HG03139 (cell line): ENCODE measurements at regions not wholly inside any gene's neighbourhood (a gene's known extent, or its start where the extent isn't known, plus 50 kb on each side); places are given as distances from the start of the nearest gene placed in this dataset.
"Not testable (repeated sequence)": the region's sequence is repeated elsewhere in the genome, so short reads cannot be mapped to it uniquely, and the experiment has no call there.

Experiments used
- ATAC-seq: cut with Tn5 transposase; IDR thresholded peaks from one replicate; pipeline ENCODE4 v1.9.1; 2021; ENCODE audit not compliant: unreplicated experiment

DNA sequence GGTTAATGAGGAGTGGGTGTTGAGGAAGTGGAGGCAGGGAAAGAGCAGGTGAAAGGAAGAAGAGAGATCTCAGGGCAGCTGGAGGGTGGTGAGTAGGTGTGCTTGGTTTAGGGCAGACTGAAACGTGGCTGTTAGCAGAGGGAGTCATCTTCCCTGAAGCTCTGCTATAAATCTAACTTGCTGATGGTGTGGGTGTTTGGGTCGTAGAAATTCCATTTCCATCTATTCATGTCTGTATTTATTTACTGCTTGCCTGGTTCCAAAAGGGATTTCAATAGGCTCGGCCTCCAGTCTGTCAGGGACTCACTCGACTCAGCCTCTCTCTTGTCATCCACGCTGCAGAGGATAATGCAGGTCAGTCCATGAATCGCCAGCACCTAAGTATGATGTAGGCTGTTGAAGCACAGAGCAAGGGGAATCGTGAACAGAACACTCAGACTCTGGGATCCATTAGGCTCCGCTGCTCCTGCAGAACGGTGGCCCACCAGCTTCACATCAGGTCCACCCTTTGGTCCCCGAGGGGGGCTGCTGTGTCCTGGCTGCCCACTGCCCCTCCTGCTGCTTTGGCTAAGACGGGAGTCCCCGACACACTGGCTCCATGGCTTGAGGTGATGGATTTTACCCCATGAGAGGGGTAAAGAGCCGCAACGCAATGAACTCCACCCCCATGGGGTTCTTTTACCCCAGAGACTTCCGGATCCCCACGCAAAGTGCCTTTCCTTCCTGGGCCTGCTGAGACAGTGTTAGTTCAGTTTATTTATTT is 156.2 kb downstream of the RHOU start:
- no peak for ATAC-seq

DNA sequence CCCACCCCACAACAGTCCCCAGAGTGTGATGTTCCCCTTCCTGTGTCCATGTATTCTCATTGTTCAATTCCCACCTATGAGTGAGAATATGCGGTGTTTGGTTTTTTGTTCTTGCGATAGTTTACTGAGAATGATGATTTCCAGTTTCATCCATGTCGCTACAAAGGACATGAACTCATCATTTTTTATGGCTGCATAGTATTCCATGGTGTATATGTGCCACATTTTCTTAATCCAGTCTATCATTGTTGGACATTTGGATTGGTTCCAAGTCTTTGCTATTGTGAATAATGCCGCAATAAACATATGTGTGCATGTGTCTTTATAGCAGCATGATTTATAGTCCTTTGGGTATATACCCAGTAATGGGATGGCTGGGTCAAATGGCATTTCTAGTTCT is 156.9 kb downstream of the RHOU start:
- not testable (repeated sequence) for ATAC-seq

DNA sequence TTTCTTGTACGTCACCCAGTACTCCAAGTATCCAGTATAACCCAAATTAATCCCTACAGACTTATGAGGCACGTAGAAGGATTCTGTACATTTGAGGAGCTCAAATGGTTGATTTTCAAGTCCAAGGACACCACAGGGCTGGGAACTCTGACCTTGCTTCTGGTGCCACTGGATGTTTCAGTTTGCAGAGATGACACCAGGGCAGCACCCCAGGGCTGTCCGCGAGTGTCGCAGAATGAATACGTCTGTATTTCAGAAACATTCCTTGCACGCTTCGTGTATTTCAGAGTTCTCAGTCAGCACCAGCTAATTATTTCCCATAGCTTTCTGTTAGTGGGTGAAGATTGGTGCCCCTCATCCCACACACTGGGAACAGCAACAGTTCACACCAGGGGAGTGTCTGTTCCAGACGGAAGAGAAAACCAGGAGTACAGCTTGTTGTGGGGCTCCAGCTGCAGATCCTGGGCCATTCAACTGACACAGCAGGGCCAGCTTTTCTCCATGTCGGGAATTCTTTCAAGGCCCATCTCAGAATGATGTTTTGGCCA is 159.2 kb downstream of the RHOU start:
- no peak for ATAC-seq

DNA sequence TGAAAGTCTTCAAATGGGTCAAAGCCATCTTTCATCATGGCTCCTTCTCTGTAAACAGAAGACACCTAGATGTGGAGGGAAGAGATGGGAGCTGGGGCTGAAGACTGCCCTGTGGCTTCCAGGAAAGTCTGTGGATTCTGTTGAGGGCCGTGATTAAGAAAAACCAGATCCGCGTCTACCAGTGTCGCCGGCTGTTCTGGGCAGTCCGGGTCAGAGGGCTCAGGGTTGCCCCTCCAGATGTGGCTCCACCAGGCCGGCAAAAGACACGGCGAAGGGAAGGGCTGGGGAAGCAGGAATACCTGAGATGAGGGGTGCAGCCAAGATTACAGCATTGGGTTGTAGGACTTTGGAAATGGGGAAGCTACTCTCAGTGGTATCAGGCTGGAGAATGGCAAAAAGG is 162.6 kb downstream of the RHOU start:
- ATAC-seq = no peak

DNA sequence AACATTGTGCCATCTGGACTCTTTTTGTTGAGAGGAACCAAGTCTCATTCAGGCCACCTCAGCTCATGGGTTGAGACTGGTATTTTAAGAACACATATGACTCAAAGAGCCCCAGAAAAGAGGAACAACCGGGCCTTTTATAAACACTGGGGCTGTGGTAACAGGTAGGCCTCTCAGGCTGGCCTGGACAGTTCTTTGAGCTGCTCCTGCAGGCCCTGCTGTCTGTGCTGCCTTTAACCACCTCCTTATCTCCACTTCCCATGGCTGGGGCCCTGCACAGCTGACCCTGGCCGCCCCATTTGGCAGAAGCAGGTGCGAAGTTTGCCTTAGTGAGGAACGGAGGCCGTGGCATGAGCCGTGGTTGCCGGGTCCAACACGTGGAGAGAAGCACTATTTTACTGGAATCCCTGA is 163.3 kb downstream of the RHOU start:
- ATAC-seq = no peak

DNA sequence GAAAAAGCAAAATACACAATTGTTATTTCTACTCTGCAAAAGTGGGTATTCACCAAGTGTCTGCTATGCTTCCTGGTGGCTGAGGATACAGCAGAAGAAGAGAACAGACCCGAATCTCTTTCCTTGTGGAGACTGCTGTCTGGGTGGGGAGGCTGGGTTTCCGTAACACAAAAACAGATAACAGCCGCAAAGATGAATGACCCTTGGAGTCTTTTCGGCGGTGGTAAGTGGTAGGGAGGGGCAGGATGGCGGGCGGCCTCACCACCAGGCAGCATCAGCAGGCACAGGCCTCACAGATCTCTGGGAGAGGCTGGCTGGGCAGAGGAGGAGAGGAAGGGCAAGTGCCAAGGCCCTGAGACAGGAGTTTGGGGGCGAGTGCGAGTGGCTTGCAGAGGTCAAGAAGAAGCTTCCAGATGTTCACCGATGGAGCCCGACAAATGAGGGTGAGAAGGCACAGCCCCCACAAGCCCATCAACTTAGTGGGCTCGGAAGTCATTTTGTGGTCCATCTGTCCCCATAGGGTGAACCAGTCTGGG is 164.2 kb downstream of the RHOU start:
- ATAC-seq = no peak

GRCh38 chr1:228900099-228900885 is 165.0 kb downstream of the RHOU start:
- ATAC-seq = no peak

GRCh38 chr1:228900886-228901392 is 165.7 kb downstream of the RHOU start:
- ATAC-seq = no peak

DNA sequence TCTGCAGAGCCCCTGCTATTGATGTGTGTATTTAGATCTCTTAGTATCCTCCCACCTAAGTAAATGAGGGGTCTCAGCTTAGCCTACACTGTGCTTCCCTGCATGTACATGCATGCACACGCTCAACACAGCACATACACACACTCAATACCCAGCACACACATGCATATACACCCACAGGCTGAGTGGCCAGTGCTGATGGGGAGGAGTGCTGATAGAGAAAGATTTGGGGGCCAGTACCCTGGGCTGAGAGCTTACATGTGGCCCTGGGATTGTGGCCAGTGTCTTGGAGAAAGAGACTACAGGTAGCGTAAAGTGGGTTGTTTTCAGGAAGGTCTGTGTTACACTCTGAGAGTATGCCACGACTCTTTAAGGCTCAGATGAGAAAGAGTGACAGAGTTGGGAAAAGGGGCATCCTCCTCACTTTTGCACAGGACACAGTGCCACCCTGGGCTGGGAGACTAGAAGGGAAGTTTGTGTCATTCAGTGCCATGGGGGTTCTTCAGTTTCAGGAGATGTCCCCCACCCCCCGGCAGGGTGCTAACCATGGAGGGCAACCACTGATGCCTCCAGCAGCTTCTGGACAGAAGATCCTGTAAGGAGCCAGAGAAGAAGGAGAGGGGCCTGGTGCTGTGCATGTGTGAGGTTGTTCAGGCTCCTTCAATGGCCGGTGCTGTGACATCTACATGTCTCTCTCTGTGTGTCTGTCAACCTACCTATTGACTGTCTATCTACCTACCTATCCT is 166.8 kb downstream of the RHOU start:
- ATAC-seq = no peak

GRCh38 chr1:228902781-228903433 is 167.6 kb downstream of the RHOU start:
- no peak for ATAC-seq

DNA sequence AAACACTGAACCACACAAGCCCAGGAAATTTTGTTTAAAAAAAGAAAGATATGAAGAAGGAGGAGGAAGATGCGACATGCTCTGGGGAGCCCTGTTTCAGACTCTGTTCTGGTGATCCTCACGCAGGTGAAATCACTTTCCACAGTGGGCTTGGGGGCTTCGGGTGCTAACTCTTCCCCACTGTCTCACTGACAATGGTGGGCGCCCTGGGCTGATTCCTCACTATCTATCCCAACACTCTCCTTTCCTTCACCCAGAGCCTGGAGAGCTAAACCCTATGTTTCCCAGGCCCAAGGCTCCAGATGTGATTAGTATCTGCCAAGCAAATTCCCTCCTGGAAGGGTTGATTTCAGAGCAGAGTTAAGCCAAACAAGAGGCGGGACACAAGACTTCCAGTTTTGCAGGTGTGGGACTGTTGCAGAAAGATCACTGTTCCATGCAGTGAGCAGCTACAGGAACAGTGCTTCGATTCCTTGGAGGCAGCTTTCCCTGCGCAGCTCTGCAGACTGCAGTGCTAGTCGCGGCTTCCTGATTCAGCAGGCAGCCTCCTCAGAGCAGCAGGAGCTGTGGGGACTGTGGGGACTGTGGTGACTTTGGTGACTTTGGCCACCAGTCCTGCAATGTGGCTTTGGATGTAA is 168.3 kb downstream of the RHOU start:
- ATAC-seq = no peak

- ATAC-seq = no peak
Measured at GRCh38 chr1:228904222-228904621, 168.9 kb downstream of the RHOU start.

- no peak for ATAC-seq
Measured at GRCh38 chr1:228905701-228906101, 170.4 kb downstream of the RHOU start.

DNA sequence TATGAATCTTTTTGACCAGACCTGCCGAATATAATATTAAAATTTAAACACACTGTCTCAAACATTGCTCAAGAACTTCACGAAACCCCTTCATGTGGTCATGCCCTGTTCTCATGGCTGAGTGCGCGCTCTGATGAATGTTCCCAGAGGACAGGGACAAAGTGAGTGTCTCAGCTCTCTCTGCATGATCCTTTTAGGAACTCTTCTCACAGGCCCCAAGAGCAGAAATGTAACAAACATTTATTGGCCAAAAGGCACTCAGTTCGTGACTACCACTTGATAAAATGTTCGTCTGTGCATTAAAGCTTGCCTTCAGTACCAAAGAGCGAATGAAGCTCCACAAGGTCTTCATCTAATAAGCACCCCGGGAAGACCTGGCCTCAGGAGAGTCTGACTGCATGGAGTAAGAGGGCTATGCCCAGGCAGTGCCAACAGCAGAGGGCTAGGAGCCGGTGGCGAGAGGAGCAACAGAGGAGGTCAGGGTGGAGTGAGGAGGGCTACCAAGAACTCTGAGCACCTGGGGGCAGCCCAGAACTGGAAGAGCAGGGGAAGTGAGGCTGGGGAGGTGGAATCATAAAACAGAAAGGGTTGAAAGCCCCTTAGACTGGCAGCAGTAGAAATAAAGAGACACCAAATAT is 171.1 kb downstream of the RHOU start:
- no peak for ATAC-seq

DNA sequence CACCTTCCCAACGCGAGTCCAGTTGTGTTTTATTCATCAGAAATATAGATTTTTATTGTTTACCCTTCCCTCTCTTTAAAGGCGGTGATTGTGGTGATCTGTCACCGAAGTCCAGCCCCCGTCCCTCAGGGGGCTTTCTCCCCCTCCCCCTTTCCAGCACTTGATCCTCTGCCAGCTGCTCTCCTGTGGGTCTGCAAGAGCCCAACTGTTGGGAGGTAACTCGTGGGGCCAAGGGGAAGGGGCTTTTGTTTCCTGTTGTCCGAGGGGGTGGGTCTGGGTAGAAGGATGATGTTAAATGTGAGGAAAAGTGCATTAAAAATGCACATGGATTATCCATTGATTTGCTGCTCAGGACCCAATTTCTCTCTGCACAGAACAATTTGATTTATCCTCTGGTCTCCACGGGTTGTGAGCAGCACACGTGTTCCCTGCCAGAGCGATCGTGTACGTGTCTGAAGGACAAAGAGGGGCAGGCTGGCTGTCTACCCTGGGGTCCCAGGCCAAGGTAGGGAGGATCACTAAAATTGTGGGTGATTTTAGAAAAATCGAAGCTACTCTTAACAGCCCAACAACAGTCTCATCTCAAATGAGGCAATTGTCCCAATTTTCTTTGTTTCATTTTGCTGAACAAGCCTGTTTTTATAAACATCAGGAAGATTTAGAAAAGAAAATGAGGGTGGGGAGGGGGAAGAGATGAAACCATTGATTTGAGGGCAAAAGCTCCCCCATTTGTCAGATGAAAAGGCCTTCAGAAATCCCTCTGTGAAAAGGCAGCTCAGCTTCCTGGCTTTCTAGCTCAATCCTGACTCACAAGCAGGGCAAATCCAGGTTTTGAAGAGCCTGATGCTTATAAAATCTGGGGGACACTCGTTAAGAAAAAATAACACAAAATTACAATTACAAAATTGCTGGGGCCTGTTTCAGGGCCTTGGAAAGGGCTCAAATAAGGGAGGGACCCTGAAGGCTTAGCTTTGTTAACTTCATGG is 176.2 kb downstream of the RHOU start:
- no peak for ATAC-seq

- no peak for ATAC-seq
Measured at GRCh38 chr1:228913626-228914414, 178.5 kb downstream of the RHOU start.

GRCh38 chr1:228914700-228915099 is 179.4 kb downstream of the RHOU start:
- ATAC-seq = no peak

DNA sequence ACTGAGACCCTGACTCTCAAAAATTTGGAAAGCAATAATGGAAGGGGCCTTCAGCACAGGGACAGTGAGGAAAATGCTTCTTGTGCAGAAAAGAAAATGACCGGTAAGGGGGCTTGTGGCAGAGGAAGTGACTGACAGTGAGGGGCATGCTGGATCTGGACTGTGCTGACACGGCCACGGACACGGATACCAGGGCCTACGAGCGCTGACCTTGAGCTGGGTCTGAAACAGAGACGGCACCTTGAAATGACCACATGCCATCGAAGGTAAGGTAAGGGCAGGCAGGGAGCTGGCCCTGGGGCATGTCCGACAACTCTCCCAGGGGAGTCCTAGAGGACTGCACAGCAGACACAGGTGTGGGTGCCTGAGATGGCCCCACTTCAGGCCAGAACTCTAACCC is 182.1 kb downstream of the RHOU start:
- no peak for ATAC-seq
